GM13976 (cell line): ENCODE measurements at regions not wholly inside any gene's neighbourhood (a gene's known extent, or its start where the extent isn't known, plus 50 kb on each side); places are given as distances from the start of the nearest gene placed in this dataset.

Experiments
- DNase-seq: peaks from one replicate; pipeline ENCODE4 v3.0.0; 2012; ENCODE audit warnings: low spot score
- in situ Hi-C: fragments of 300-500 bp; cut with MboI; formaldehyde crosslinking; loops from one replicate; pipeline ENCODE4 v1.12.0; 2022; ENCODE audit warnings: low sequenced_read_pairs, mixed read lengths, inconsistent platforms; ENCODE audit not compliant: unreplicated experiment
- TF ChIP-seq, protein P1 (sequence below): IDR thresholded peaks from 2 replicates; pipeline ENCODE4 v1.5.1; 2012; ENCODE audit warnings: borderline replicate concordance, mild to moderate bottlenecking; ENCODE audit not compliant: insufficient read depth; ENCODE audit errors: extremely low read depth, missing control alignments, control extremely low read depth

DNA sequence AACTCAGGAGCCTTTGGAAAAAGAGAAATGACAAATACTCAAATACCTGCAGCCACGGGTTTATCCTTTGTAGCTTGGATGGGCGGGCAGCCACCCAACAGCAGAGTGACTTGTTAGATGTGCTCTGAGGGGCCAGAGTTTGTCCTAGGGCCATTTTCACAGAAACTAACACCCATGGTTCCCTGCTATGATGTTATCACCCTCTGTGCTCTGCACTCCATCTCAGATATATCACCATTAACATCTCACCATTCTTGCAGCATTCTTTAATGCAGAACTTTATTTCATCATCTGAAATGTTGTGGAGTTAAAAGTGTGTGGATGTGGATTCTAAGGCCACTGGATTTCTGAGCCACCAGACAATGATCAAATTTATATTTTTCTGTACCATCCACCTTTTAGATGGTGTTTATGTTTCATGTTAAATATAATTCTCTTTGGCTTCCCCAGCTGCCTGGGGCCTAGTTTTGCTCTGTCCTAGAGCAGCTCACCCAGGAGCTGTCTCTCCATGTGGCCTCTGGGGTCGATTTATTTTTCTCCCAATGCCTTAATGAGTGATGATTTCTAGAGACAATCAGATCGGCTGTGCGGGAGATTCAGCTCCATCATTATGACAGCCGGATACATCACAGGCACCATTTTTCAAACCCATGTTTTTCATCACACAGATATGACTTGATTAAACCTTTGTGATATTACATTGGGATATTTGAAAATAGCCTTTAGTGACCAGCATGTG is 380.8 kb downstream of the BCOR start:
- TF ChIP-seq, protein P1, sequence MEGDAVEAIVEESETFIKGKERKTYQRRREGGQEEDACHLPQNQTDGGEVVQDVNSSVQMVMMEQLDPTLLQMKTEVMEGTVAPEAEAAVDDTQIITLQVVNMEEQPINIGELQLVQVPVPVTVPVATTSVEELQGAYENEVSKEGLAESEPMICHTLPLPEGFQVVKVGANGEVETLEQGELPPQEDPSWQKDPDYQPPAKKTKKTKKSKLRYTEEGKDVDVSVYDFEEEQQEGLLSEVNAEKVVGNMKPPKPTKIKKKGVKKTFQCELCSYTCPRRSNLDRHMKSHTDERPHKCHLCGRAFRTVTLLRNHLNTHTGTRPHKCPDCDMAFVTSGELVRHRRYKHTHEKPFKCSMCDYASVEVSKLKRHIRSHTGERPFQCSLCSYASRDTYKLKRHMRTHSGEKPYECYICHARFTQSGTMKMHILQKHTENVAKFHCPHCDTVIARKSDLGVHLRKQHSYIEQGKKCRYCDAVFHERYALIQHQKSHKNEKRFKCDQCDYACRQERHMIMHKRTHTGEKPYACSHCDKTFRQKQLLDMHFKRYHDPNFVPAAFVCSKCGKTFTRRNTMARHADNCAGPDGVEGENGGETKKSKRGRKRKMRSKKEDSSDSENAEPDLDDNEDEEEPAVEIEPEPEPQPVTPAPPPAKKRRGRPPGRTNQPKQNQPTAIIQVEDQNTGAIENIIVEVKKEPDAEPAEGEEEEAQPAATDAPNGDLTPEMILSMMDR, result no peak
- no peak for DNase-seq
- in situ Hi-C loops, result no loop called here

DNA sequence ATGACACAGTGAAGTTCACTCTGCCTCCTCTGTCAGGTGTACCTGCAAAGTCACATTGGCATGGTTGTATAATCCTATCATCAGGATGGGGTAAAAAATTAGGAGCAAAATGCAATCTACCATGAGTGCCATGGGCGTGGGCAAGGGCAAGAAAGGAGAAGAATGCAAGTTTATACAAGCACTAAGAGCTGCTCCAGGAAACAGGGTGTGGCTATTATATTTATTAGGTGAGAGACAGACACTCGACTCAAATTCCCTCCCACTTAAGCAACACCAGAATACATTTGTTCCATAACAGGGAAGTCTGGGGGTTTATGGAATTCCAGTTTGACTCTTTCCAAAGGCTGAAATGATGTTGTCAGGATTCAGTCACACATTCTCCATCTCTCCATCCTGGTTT is 378.8 kb downstream of the BCOR start:
- TF ChIP-seq, protein P1, result no peak
- in situ Hi-C loops, result no loop called here
- DNase-seq, result no peak

DNA sequence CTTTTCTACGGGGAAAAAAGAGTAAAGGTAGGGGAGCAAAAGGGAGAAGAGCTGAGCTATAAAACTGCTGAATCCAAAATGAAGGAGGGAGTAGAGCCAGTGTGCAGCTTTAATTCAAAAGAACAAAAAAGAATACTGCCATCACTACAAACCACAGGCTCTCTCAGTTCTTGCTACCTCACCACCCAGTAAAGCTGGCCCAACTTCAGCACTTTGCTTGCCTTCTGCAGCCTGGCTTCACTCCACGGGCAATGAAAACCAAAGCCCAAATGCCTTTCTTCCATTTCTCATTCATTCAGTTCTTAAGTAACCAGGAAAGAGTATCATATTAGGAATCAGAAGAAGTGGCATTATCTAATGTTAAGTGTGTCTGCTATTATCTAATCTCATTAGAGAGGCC is 376.8 kb downstream of the BCOR start:
- TF ChIP-seq, protein P1, result no peak
- in situ Hi-C loops, result no loop called here
- DNase-seq, result no peak

DNA sequence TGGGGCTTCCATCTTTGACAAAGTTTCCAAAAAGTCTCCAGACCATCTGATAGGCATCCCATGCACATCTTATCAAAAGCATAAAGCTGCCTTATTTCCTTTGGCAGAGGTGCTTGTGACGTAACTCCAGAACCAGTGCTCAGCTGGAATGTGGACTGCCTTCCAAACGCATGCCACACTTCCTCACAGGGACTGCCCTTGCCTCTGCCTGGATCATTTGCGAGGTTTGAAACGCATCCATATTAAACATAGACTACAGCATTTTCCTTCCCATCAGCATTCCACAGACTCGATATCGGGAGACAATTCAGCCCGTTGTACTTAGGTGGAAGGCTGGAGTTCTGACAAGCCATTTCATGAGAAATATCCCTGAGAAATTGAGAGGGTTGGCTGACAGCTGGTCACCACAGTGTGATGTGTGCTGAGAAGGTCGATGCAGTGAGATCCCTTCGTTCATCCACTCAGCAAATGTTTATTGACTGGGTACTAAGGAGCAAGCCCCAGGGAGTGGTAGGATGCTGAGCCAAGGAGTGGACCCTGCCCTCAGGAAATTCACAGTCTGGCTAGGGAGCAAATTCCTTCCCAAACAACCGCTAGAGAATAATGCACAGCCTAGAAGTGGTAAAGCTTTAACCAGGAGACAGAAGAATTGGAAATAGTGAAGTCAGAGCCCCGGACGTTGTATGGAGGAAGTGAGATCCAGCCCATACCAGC is 376.0 kb downstream of the BCOR start:
- in situ Hi-C loops, result no loop called here
- TF ChIP-seq, protein P1, result no peak
- DNase-seq, result no peak

DNA sequence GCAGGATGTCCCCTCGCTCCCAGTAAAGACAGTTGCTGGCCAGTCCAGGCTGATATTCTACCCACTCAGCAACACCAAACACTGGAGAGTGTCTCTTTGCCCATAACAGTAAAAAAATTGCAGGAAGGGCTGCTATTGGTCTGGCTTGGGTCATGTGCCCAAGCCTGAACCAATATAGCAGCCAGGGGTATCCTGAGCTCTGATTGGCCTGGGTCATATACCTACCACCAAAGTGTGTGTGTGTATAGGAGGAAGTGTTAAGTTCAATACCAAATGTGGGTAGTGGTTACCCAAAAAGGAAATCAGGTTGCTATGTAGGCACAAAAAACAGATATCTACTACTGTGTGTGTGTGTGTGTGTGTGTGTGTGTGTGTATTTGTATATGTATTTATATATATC is 373.2 kb downstream of the BCOR start:
- in situ Hi-C loops, result no loop called here

DNA sequence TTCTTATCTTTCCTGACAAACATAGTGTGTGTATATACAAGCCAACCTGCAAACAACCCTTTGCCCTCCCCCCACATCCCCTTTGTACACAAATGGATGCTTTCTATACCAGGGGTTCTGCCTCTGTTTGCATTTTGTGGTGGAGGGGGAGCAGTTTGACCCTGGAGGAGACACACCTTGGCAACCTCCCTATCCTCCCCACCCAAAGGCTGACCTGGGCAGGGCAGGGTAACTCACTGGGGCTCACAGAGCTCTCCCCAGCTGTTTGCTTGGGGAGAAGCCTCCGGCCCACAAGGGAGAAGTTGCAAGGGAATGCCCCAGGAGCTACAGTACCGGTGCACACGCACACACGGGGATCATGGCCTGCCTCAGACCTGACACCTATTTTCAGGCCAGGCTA is 372.6 kb downstream of the BCOR start:
- TF ChIP-seq, protein P1, result no peak
- no peak for DNase-seq
- in situ Hi-C loops, result no loop called here

More for the DNA sequence above, 373.2 kb downstream of the BCOR start:
- TF ChIP-seq, protein P1, result no peak
- no peak for DNase-seq
